HEK293T (cell line): ENCODE measurements at regions not wholly inside any gene's neighbourhood (a gene's known extent, or its start where the extent isn't known, plus 50 kb on each side); places are given as distances from the start of the nearest gene placed in this dataset.

Experiments
- CTCF ChIA-PET: fragments of 350-600 bp; formaldehyde crosslinking; extraction: SDS; loops from one replicate; lab custom pipeline; 2021; ENCODE audit warnings: antibody characterized with exemption, inconsistent platforms; lab: Yijun Ruan, JAX
- POLR2A ChIA-PET: fragments of 350-600 bp; formaldehyde crosslinking; extraction: SDS; loops from one replicate; lab custom pipeline; 2020; ENCODE audit warnings: antibody characterized with exemption, inconsistent platforms; lab: Yijun Ruan, JAX
- DNase-seq: peaks from one replicate; pipeline ENCODE4 v3.0.0; 2012; ENCODE audit warnings: mixed read lengths; ENCODE audit errors: extremely low spot score
- ARNT ChIP-seq: fragments of 450-650 bp; IDR thresholded peaks from 2 replicates; pipeline ENCODE4 v1.6.1; 2017; ENCODE audit warnings: mild to moderate bottlenecking
- BHLHE40 ChIP-seq: fragments of 450-650 bp; IDR thresholded peaks from 2 replicates; pipeline ENCODE4 v1.6.1; 2016; ENCODE audit warnings: mild to moderate bottlenecking, moderate library complexity, borderline replicate concordance
- CTBP1 ChIP-seq: fragments of 450-650 bp; IDR thresholded peaks from 2 replicates; pipeline ENCODE4 v1.6.1; 2016; ENCODE audit warnings: borderline replicate concordance
- ELF4 ChIP-seq: fragments of 450-650 bp; IDR thresholded peaks from 2 replicates; pipeline ENCODE4 v1.6.1; 2017; ENCODE audit warnings: antibody characterized with exemption
- FOXA1 ChIP-seq: fragments of 450-650 bp; IDR thresholded peaks from 2 replicates; pipeline ENCODE4 v1.6.1; 2016; ENCODE audit warnings: mild to moderate bottlenecking
- FOXK2 ChIP-seq: fragments of 450-650 bp; IDR thresholded peaks from 2 replicates; pipeline ENCODE4 v1.6.1; 2016; ENCODE audit warnings: mild to moderate bottlenecking
- FOXM1 ChIP-seq: fragments of 450-650 bp; IDR thresholded peaks from 2 replicates; pipeline ENCODE4 v1.6.1; 2017; ENCODE audit warnings: mild to moderate bottlenecking, borderline replicate concordance
- HDGF ChIP-seq: fragments of 450-650 bp; IDR thresholded peaks from 2 replicates; pipeline ENCODE4 v1.6.1; 2017; ENCODE audit warnings: antibody characterized with exemption, borderline replicate concordance
- L3MBTL2 ChIP-seq: fragments of 450-650 bp; conservative IDR thresholded peaks from 2 replicates; pipeline ENCODE4 v1.6.1; 2016; ENCODE audit warnings: mild to moderate bottlenecking
- LEF1 ChIP-seq: fragments of 450-650 bp; IDR thresholded peaks from 2 replicates; pipeline ENCODE4 v1.6.1; 2017; ENCODE audit warnings: mild to moderate bottlenecking, borderline replicate concordance
- NFRKB ChIP-seq: fragments of 450-650 bp; IDR thresholded peaks from 2 replicates; pipeline ENCODE4 v1.6.1; 2016; ENCODE audit warnings: mild to moderate bottlenecking, moderate library complexity
- SP1 ChIP-seq: fragments of 450-650 bp; IDR thresholded peaks from 2 replicates; pipeline ENCODE4 v1.6.1; 2017
- SUZ12 ChIP-seq: fragments of 450-650 bp; IDR thresholded peaks from 2 replicates; pipeline ENCODE4 v1.6.1; 2016; ENCODE audit warnings: mild to moderate bottlenecking
- TARDBP ChIP-seq: fragments of 450-650 bp; IDR thresholded peaks from 2 replicates; pipeline ENCODE4 v1.6.1; 2016
- ZNF384 ChIP-seq: fragments of 450-650 bp; IDR thresholded peaks from 2 replicates; pipeline ENCODE4 v1.6.1; 2016
- TF ChIP-seq, protein P1 (sequence below): fragments of 450-650 bp; IDR thresholded peaks from 2 replicates; pipeline ENCODE4 v1.6.1; 2016

DNA sequence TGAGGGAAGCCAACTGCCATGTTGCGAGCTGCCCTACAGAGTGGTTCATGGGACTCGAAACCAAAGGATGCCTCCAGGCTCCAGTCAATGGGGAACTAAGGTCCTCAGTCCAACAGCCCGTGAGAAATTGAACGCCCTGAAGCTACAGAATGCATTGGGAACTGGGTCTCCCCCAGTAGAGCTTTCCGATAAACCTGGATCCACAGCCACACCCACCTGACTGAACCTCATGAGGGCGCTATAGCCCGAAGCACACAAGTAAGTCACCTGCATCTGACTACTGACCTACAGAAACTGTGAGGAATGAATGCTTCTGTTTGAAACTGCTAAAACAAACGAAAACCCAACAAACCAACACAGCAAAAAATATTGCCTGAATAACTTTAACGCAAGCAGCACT, 1297.7 kb downstream of the AACS start:
- TF ChIP-seq HDGF (no peak), TARDBP (no peak), FOXM1 (no peak), NFRKB (no peak), ZNF384 (no peak), ARNT (no peak), CTBP1 (no peak), ELF4 (no peak), SUZ12 (no peak), L3MBTL2 (no peak), BHLHE40 (no peak), FOXK2 (no peak), LEF1 (no peak), FOXA1 (no peak), SP1 (no peak)
- TF ChIP-seq, protein P1, sequence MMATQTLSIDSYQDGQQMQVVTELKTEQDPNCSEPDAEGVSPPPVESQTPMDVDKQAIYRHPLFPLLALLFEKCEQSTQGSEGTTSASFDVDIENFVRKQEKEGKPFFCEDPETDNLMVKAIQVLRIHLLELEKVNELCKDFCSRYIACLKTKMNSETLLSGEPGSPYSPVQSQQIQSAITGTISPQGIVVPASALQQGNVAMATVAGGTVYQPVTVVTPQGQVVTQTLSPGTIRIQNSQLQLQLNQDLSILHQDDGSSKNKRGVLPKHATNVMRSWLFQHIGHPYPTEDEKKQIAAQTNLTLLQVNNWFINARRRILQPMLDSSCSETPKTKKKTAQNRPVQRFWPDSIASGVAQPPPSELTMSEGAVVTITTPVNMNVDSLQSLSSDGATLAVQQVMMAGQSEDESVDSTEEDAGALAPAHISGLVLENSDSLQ, result no peak
- POLR2A ChIA-PET, result no interaction called here
- no peak for DNase-seq
- CTCF ChIA-PET, result interaction anchor here (0.6 kb wide), 1 partner anchor 204 kb away, joined by 3 read pairs; no protein-coding TSS in a partner anchor

DNA sequence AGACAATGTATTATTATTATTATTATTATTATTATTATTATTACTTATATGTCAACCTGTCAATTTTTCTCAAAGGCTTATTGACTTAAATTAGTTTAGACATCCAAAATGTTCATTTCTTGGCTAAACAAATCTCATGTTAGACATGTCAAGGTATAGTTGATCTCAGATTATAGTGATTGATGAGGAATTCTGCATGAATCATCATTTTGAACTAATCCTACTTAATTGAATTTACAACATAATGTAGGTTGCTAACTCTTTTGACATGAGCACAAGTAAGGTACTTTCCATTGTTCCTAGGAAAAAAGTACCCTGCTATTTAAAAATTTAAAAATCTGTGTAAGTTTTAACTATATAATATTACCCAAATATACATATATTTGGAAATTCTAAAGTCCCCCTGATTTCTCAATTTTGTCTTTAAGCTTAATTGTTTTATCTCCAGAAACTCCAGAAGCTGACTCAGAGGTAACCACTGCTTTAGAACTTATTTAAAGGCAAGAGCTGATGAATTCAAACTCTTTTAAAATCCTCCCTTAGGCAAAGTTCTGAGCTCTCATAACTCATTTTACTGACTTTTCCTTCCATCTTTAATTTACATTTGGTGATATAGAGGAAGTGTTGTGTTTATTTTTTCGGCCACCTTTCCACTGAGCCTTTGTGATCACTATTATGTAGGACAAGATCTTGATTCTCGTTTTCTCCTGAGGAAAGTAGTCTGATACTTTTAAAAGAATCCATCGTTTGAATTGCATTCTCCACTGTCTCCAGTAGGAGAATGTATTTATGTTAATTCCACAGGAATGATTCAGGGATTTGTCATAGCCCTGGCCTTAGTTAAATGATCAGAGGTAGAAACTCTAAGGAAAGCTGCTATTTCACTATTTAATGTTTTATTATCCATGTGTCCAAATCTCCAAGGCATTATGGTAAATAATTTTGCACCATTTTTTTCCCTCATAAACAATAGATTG, 1304.5 kb downstream of the AACS start:
- DNase-seq, result no peak
- POLR2A ChIA-PET, result no interaction called here
- TF ChIP-seq ELF4, result no peak
- no peak for TF ChIP-seq SUZ12
- TF ChIP-seq NFRKB, result no peak
- no peak for TF ChIP-seq BHLHE40
- TF ChIP-seq TARDBP, result no peak
- TF ChIP-seq FOXM1, result no peak
- TF ChIP-seq L3MBTL2, result no peak
- no peak for TF ChIP-seq FOXA1
- TF ChIP-seq HDGF, result no peak
- no peak for TF ChIP-seq ZNF384
- TF ChIP-seq SP1, result no peak
- TF ChIP-seq, protein P1, result no peak
- no peak for TF ChIP-seq ARNT
- TF ChIP-seq FOXK2, result no peak
- no peak for TF ChIP-seq CTBP1
- no peak for TF ChIP-seq LEF1
- CTCF ChIA-PET, result no interaction called here

DNA sequence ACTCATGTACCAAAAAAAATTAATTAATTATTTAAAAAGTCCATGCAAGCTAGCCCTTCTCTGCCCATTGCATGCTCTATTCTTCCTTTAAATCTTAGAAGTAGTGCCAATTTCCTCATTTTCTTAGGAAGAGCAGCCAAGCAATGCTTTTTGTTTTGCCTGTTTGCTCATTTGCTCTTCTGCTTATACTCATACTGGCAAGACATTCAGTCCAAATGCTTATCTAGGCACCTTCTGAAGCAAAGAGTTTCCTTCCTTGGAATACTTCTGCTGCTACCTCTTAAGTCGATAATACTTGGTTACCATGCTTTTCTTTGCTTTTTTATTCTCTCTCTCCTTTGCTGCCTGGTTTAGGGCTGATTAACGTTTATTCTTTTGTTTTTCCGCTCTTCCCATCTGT, 1318.3 kb downstream of the AACS start:
- TF ChIP-seq ZNF384 (no peak), HDGF (no peak), FOXM1 (no peak), LEF1 (no peak)
- ChIA-PET POLR2A (no interaction called here), CTCF (no interaction called here)
- no peak for DNase-seq

DNA sequence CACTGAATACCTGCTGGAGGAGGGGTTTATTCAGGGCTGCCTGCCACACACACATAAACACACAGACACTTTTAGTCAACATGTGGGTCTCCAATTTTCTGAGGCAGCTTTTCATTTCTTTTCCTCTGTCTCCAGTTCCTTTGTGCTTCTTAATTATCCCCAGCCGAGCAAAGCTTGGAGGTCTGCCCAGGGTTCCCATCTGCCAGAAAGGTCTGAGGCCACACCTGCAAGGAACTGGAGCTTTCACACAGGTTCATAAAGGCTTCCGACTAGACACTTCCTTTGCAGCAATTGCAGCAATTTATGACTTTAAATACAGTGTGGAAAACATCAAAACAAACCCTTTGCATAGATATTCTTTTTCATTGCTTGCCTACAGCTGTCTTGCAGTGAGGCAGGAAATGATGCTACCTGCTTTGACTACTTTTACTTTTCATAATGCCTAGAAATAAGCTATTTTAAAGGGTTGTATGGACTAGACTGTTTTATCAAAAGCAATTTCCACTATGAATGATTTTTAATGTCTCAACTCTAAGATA, 1318.9 kb downstream of the AACS start:
- no peak for DNase-seq
- ChIA-PET CTCF (no interaction called here), POLR2A (no interaction called here)
- TF ChIP-seq CTBP1 (no peak), ARNT (no peak), NFRKB (no peak), FOXM1 (no peak)

DNA sequence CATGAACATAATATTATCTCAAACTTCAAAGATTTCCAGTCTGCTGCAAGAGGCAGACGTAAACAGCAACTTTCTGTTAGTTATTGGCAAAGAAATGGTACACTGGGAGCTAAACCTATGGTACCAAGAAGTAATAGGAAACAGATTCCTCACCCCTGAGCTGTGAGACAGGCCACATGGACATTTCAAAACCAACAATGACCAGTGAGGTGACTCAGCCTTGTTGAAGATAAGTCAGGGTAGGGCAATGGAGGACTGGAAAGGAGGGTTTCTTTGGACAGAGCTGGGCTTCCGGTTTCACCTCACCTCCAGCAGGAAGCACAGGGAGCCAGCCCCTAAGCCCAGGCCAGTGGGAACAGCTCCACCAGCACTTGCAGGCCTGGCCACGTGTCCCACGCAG, 1320.5 kb downstream of the AACS start:
- CTCF ChIA-PET, result no interaction called here
- DNase-seq, result no peak
- POLR2A ChIA-PET, result no interaction called here
- TF ChIP-seq FOXM1 (no peak), SP1 (no peak), L3MBTL2 (no peak), HDGF (no peak), CTBP1 (no peak), ARNT (no peak), ZNF384 (no peak)
- TF ChIP-seq, protein P1, result no peak

DNA sequence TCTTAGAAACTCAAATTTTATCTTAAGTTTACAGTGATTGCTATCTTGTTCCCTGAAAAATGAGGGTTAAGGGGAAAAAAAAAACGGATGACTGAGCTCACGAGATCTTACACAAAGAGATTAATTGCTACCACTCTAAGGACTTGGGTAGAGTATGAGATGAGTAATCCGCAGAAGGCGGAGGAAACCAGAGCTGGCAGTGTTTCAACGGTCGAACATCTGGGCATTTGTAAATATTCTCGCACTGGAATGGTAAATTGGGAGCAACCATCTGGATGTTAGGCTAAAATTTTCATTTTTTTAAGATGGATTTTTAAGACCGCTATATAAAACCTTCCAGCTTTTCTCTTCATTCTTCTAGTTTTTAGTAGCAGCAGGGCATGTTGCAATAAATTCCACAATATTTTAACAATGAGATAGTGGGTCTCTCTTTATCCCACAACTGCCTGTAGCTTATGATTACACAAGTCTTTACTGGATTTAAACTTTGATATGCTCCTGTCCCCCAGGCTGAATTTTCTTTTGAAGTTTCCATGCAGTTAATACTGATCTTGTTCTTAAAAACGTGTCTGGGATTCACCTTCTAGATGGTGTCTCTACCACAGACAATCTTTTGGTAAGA, 1324.1 kb downstream of the AACS start:
- CTCF ChIA-PET, result no interaction called here

More for the DNA sequence above, 1324.1 kb downstream of the AACS start:
- TF ChIP-seq CTBP1, result no peak
- TF ChIP-seq NFRKB, result no peak
- no peak for TF ChIP-seq TARDBP
- TF ChIP-seq LEF1, result no peak
- TF ChIP-seq L3MBTL2, result no peak
- TF ChIP-seq, protein P1, result no peak
- no peak for TF ChIP-seq FOXK2
- no peak for TF ChIP-seq ELF4
- no peak for TF ChIP-seq ZNF384
- no peak for TF ChIP-seq FOXM1
- TF ChIP-seq BHLHE40, result no peak
- TF ChIP-seq ARNT, result no peak
- no peak for TF ChIP-seq SUZ12
- TF ChIP-seq FOXA1, result no peak
- no peak for TF ChIP-seq SP1
- TF ChIP-seq HDGF, result no peak
- no peak for DNase-seq
- POLR2A ChIA-PET, result no interaction called here
